Activated CD8-positive, alpha-beta memory T cell treated with anti-CD3 and anti-CD28 coated beads for 48 hours (primary cell): ENCODE measurements at regions not wholly inside any gene's neighbourhood (a gene's known extent, or its start where the extent isn't known, plus 50 kb on each side); places are given as distances from the start of the nearest gene placed in this dataset.
"Not testable (repeated sequence)": the region's sequence is repeated elsewhere in the genome, so short reads cannot be mapped to it uniquely, and the experiment has no call there.

Source experiments
- DNase-seq, 3 experiments: peaks; one replicate each; pipeline ENCODE4 v3.0.0-alpha.2; 2020; ENCODE audit warnings: low read depth in 2 of 3, low spot score in 2 of 3

DNA sequence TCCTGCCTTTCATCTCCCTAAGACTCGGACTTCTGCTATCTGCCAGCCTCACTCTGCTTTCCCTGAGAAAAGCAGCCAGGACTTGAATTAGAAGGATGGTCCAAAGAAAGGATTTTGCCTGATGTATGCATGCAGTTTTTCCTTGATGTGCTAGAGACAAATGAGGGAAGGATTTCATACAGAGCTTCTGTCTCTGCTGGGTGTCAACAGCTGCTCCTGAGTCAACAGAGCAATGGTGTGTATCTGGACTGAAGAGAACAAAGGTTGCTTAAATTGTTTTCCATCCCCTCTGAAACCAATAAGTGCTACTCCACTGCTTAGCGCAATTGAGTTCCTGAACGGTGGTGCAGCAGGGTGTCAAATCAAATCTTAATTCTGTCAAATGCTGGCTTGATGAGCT lies 680.6 kb upstream of the C16orf82 start:
- DNase-seq: no peak

DNA sequence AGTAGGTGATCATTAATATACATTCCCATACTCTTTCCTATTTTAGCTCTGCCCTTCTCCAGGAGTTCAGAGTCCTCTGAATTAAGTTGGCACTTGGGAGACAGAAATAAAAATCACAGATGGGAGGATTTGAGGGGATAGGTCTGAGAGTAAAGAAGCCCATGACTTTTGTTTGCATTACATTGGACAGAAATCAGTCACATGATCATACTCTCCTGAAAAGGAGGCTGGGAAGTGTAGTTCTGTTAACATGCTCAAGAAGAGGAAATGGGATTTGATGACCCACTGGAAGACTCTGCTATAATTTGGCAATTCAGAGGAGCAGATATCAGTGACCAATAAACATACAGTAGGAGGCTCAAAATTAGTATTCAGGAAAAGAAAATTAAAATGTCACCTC lies 674.9 kb upstream of the C16orf82 start:
- no peak for DNase-seq

DNA sequence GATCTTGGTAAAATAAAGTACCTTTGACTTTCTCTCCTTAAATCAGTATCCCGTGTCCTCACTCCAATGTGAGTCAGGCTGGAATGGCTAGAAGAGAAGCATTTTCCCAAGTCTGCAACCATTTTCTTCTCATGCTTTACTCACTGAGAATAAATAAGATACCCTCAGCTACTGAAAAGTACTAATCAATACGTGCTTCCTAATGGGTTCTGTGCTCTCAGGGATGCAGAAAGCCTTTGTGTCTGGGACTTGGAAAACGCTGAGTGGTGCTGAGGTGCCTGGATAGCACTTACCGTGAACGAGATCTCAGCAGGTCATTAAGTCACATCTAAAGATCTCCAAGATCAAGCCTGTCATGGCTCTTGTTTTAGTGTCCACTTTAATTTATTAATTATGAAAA lies 672.3 kb upstream of the C16orf82 start:
- DNase-seq: no peak

DNA sequence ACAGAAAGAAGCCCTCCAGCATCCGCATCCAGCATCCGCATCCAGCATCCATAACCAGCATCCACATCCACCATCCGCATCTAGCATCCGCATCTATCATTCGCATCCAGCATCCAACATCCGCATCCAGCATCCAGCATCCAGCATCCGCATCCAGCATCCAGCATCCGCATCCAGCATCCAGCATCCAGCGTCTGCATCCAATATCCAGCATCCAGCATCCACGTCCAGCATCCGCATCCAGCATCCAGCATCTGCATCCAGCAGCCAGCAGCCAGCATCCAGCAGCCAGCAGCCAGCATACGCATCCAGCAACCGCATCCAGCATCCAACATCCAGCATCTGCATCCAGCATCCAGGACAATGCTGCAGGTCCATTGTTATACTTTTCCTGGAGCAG lies 671.0 kb upstream of the C16orf82 start:
- no peak for DNase-seq

DNA sequence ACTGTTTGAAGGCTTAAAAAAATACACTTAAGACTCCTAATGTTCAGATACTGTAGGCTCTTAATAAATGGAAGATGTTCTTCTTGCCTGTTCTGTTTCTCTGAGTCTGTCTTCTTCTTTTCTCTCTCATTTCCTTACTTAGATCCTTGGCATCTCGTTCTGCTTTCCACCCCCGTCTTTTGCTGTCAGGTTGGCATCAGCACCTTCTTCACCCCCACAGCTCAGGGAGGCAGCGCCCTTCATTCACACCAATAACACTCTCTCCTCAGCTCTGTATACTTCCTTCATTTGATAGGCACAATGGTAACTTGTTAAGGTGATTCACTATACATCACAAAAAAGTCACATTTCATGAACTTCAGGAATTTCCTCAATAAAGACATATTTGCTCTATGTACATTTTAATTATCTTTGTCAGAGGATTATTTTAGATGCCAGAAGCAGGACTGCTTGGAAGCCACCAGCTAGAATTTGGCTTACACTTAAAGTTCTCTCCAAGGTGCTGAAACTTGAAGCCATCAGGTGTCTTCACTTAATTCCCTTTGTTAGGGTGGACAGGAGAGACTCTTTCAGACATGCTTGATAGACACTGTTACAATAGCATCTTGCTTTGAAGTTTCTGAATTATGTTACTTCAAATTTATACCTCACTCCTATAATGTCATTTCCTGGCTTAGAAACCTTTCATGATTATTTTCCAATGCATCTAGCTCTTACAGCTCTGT lies 670.1 kb upstream of the C16orf82 start:
- no peak for DNase-seq

DNA sequence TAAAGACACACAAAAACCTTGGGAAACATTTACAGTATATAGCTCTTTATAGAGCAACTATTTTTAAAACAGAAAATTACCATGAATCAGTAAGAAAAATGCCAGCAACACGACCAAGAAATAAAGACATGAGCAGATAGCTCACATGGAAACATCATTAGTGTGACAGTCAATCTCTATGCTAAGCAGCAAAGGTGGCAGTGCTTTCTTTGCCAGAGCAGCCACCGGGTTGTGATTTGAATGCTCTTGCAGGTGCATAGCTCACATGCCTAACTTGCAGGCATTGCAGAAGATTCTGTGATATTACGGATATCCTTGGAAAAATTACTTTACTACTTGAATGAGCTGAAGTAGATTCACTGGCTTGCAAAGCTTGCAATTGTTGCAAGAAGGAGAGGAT lies 652.9 kb upstream of the C16orf82 start:
- DNase-seq: no peak

DNA sequence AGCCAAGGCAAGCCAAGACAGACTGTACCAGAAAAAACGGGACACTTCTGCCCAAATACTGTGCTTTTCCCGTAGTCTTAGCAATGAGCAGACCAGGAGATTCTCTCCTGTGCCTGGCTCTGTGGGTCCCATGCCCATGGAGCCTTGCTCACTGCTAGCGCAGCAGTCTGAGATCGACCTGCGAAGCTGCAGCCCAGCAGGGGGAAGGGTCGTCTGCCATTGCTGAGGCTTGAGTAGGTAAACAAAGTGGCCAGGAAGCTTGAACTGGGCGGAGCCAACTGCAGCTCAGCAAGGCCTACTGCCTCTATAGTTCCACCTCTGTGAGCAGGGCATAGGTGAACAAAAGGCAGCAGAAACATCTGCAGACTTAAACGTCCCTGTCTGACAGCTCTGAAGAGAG lies 647.3 kb upstream of the C16orf82 start:
- DNase-seq: not testable (repeated sequence)

DNA sequence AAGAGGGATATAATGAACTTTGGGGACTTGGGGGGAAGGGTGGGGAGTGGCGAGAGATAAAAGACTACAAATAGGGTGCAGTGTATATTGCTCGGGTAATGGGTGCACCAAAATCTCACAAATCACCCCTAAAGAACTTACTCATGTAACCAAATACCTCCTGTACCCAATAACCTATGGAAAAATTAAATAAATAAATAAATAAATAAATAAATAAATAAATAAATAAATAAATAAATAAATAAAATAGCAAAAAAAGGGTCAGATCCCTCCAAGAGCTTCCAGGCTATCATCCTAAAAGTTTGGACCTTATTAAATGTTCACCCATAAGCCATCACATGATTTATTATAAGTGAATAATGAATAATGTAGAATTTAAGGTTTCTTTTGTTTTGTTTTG lies 636.1 kb upstream of the C16orf82 start:
- no peak for DNase-seq

DNA sequence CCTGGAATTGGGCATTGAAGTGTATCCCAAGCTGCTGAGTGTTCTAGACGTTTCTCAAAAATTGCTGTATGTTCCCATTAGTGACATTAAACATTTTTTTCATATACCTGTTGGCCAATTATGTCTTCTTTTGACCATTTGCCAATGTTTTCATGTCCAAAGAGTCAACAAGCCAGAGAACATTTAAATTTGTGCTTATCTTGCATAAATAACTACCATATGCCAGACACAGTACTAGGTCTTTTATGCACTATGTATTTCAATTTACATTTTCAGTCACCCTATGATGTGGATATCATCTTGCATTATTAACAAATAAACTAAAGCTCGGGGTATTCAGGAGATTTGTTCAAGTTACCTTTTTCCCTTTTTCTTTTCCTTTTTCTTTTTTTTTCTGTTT lies 632.9 kb upstream of the C16orf82 start:
- DNase-seq: no peak

DNA sequence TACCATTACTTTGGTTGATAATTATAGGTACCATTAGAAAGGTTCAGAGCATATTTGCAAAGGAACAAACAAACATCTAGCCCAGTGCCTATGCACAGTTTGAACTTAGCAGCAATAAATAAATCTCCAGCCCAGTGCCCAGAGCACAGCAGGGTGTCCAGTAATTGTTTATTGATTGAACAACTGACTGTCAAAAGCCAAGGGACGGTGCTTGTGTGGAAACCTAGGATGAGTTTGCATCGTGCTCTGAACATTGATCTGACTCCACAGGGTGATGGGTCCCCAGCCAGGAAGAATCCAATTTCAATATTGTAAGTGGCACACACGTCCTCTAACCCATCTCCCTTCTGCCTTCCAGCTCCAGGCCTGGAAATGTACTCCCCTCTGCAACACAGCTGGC lies 625.5 kb upstream of the C16orf82 start:
- DNase-seq: no peak

DNA sequence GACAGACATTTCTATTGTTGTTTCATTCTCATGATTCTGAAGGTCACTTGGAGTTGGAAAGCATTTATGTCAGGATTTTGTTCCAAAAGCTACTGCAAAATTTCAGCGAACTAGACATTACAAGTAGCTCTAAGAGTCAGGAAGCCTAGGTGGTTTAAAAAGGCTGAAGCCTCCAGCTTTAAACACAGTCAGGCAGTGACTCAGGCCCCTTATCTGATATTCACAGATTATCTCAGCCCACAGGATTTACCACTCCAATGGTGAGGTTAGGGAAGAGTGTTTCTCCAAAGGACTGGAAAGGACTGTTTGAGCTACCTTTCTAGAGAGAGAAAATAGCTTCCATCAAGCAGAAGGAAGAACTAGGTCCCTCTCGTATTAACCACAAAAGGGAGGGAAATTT lies 624.4 kb upstream of the C16orf82 start:
- DNase-seq: no peak

DNA sequence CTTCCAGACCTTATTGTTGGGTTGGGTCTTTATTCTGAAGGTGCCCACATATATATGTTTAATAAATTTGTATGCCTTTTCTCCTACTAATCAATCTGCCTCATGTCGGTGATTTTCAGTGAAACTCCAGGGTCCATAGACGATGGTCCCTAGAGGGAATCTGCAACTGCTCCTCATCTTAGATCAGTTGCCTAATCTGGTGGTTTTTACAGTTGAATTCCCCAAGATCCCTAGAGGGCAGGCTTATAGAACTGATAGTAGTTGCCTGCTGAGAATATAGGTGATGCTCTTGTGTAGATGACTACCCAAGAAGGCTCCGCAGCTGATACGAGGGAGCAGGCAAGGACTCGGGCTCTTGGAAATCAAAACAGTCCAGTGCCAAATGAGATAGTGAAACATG lies 619.2 kb upstream of the C16orf82 start:
- no peak for DNase-seq

DNA sequence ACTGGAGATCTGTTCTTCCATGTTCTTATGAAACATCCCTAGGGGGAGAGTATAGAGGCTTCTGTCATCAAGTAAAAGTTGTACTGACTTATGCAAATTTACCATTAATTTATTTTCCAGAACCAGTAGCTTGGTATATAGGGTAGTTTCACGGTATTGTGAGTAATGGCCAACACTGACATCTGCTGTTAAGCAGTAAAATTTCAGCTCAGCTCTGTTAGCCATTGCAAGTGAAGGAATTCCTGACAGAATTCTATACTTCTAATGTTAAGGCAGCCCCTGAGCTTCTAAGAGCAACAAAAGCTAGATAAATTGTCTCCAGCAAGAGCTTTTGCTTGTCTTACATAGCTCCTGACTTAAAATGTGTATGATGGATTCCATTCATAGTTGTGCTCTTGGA lies 613.5 kb upstream of the C16orf82 start:
- DNase-seq: no peak

DNA sequence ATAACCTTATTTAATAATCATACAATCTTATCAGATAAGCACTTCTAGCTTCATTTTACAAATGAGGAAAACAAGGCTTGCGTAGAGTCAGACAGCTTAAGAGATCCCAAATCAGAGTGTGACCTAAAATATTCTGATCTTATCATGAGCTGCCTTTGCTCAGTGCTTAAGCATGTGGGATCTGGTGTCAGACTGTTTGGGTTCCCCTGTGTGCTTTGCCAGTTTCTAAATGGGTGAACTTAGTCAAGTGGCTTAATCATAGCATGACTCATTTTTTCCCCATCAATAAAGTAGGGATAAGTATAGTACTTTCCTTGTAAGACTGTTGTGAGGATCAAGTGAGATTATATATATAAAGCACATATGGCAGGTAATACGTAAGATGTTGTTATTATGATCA lies 612.6 kb upstream of the C16orf82 start:
- no peak for DNase-seq

DNA sequence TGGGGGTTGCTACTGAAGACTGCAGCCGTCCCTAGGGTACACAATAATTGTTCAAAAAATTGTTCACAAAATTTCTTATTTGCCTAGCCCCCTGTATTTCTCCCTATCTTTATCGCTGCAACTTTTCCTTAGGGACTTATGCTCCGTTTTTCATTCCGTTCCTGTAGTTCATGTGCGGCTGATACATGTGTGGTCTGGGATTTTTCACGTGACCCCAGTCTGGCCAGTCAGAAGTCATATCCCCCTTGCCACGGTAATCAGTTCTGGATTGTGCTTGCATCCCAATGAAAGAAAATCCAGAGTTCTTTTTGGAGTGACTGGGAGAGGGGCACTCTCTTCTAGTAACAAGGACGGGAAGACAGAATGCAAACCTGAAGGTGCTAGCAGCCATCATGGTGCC lies 610.7 kb upstream of the C16orf82 start:
- no peak for DNase-seq

DNA sequence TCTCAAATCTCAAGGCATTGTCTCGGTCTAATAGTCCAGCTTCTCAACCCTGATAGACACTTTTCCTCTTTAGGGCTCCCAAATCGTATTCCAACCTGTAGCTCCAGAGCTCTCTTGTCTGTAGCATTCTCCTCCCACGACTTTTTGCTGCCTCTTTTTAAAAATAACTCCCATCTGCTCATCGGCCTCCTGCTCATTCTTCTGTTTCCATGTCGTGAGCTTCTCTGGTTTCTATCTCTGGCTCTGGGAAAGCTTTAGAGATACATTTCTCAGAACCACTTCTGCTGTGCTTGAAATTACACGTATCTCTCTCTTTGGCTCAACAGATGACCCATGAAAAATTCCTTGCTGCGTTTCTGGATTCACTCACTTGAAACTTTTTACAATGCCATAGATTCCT lies 609.6 kb upstream of the C16orf82 start:
- DNase-seq: no peak

DNA sequence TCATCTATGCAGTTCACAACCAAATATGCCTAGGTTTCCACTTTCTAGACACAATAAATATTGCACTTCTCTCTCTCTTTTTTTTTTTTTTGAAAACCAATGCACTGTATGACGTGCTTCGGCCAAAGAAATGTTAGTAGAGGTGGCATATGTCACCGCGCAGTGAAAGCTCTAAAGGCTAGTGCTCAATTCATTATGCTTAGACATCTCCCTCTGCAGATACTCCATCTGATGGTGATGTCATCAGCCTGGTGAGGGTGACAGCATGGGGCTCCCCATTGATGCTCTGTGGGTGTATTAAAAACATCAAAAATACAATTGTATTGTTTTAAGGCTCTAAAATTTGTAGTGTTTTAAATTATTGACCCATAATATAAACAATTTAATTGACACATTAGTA lies 608.8 kb upstream of the C16orf82 start:
- DNase-seq: no peak

DNA sequence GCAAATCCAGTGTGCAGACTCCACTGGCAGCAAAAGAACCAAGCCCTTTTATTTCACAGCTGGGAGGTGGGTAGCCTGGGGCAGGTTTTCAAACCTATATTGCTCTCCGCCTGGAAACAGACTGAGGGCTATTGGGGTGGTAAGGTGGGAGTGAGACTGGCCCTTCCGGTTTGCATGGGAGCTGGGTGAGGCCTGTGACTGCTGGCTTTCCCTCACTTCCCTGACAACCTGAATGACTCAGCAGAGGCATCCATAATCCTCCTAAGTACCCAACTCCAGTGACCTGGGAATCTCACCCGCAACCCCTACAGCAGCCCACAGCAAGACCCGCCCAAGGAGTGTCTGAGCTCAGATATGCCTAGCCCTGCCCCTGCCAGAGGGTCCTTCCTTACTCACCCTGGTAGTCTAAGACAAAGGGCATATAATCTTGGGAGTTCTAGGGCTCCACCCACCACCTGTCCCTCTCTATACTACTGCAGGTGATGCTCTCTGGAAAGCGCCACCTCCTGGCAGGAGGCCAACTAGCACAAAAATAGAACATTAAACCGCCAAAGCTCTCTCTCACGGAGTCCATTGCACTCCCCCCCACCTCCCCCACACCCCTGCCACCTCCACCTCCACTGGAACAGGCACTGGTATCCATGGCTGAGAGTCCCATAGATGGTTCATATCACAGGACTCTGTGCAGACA lies 602.0 kb upstream of the C16orf82 start:
- DNase-seq: no peak

DNA sequence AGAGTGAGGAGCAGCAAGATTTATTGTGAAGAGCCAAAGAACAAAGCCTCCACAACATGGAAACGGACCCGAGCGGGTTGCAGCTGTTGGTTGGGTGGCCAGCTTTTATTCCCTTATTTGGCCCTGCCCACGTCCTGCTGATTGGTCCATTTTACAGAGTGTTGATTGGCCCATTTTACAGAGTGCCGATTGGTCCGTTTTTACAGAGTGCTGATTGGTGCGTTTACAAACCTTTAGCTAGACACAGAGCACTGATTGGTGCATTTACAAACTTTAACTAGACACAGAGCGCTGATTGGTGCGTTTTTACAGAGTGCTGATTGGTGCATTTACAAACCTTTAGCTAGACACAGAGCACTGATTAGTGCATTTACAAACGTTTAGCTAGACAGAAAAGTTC lies 592.3 kb upstream of the C16orf82 start:
- DNase-seq: not testable (repeated sequence)

DNA sequence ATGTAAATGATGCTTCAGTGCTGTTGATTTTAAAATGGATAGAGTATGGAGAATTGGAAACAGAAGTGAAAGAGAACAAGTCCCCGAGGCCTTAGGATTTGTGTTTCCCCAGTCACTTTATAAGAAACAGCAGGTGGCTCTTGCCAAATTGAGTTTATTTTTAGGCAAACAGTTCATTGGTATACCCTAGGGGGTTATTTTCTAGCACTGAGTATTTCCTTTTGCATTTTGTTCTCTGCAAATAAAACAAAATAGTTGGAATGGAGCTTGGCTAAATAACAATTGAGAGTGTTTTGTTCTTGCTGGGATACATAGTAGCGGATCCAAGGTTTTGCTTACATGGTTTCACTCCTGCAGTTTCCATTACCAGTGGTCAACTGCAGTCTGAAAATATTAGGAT lies 591.1 kb upstream of the C16orf82 start:
- DNase-seq: no peak

DNA sequence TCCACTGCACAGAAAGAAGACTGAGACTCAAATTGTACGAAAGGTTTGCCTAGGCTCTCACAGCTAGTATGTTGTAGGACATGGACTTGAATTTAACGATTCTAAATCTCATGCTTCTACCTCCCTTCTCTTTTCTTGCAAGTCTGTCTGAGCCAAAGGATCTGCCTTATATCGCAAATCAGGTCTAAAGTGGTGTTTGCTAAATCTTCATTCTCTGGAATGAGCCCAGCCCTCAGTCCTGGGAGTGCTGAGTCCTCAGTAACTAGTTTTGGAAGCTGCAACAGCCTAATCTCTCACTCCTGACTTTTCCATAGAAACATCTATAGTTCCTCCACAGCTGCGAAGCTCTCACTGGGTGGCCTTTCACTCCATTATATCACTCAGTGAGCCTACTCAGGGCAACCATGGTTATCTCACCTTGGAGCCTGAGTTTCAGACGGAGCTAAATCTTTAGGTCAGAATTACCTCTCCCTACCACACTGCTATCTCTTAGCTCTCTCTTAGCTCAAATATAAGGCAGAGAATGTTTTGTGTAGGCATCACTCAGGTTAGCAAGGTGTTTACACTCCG lies 575.5 kb upstream of the C16orf82 start:
- DNase-seq: no peak

DNA sequence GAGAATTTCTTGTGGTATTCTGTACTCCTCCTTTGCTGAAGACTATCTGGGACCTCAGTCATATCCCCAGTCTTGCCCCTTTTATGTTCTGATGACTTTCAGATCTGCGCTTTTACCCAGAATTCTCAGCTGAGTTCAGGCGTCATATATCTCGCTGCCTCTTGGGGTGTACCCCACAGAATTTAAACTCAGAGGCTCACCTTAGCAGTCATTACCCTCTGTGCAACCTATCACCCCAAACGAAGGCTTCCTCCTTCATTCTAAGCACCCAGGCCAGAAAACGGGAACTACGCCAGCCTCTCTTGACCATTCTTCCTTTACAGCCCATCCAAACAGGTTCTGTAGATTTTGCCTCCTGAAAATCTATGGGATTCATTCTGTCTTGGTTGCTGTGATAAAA lies 574.8 kb upstream of the C16orf82 start:
- DNase-seq: no peak

DNA sequence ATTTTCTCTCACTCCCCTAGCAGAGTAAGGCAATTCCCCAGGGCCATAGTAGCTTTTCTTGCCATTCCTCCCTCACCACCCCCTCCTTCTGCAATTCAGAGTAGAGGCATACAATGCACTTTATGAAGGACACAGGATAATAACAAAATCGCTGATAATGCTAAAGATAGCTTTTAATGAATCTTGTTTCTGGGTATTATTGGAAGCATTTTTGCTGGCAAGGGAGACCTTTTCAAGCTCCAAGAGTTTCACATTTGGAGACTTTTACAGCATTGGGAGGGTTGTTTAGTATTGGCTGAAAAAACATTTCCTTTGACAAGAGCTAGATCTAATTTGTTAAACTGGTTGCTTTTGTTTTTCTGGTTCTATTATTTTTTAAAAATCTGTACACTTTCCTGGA lies 573.0 kb upstream of the C16orf82 start:
- no peak for DNase-seq
